ENCODE measurements at regions not wholly inside any gene's neighbourhood (a gene's known extent, or its start where the extent isn't known, plus 50 kb on each side); places are given as distances from the start of the nearest gene placed in this dataset.

DNA sequence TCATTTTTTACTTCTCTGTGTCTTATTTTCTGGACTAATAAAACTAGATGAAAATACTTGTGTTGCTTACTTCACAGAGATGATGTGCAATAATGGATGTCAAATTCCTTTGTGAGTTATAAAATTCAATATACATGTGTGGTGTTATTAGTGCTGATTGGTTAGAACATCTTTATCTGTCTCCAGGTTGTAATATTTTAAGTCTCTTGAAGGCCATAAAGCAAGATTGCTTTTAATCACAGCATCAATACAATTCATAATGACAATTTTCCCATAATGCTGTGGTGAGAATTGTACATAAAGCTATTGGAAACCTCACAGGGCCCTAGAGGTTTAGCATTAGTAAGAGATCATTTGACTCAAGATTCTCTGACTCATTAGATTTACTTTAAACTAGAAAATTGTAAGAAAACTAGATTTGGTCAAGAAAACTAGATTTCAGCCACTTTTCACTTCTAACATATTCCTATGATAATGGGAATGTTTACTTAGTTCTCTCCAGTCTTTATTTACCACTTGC, 963.7 kb downstream of the REEP3 start:
- Histone ChIP-seq H3K27ac (replicated peaks; ENCODE audit: low read length) (no peak overlapping the region), H3K4me1 (ENCODE audit: control insufficient read depth in 2 of 2, insufficient read depth in 1 of 2, low read depth in 1 of 2, low read length in 2 of 2) (no peaks in the 10 kb centered on the region), H2BK12ac (ENCODE audit: low read length) (no peak overlapping the region), H3K18ac (ENCODE audit: low read length) (no peak overlapping the region), H2BK120ac (ENCODE audit: low read depth, low read length) (no peak overlapping the region), H3K4me3 (ENCODE audit: low read length in 2 of 2) (no peak overlapping the region), H3K27me3 (ENCODE audit: control insufficient read depth in 3 of 3, insufficient read depth in 3 of 3, low read depth in 1 of 3, low read length in 3 of 3) (no peaks in the 10 kb centered on the region), H3K9ac (ENCODE audit: low read depth, low read length, poor library complexity) (no peak overlapping the region), H2AFZ (ENCODE audit: low read length) (no peak overlapping the region), H3K79me1 (ENCODE audit: low read depth, low read length) (no peaks in the 10 kb centered on the region), H3K4me2 (ENCODE audit: insufficient read depth, low read length, poor library complexity, severe bottlenecking) (no peak overlapping the region), H2BK15ac (ENCODE audit: low read length) (no peak overlapping the region), H3K14ac (ENCODE audit: low read length) (no peak overlapping the region), H3K36me3 (replicated peaks in 1 of 2; ENCODE audit: control insufficient read depth in 2 of 2, insufficient read depth in 2 of 2, low read length in 2 of 2) (no peaks in the 10 kb centered on the region), H2BK5ac (ENCODE audit: low read length) (no peak overlapping the region), H2AK5ac (ENCODE audit: low read depth, low read length) (no peak overlapping the region), H4K8ac (ENCODE audit: low read depth, low read length) (no peak overlapping the region), H3K4ac (ENCODE audit: low read length) (no peak overlapping the region), H3K23ac (ENCODE audit: low read depth, low read length, poor library complexity) (no peak overlapping the region), H4K91ac (ENCODE audit: low read depth, low read length, poor library complexity) (no peak overlapping the region), H3K9me3 (replicated peaks in 1 of 2; ENCODE audit: control insufficient read depth in 2 of 2, insufficient read depth in 1 of 2, low read depth in 1 of 2, low read length in 2 of 2) (no peaks in the 10 kb centered on the region)
- DNase-seq (ENCODE audit: low spot score), result no peak

DNA sequence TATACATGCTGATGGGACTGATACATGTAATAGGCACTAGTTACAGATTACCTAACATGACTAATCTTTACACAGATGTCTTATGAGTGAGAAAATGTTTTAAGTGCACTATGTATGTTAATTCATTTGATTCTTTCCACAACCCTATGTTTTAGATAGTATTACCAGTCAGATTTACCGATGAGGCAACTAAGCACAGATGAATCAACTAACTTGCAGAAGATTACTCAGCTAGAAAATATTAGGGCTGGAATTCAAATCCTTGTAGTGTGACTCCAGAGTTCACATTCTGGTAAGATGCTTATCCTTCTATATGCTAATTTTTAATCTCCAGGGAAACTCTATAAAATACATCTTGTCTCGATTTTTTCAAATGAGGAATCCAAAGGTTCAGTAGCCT, 964.9 kb downstream of the REEP3 start:
- no peak overlapping the region for H2BK5ac ChIP-seq (ENCODE audit: low read length)
- H2AK5ac ChIP-seq (ENCODE audit: low read depth, low read length), result no peak overlapping the region
- no peak for DNase-seq (ENCODE audit: low spot score)
- H3K23ac ChIP-seq (ENCODE audit: low read depth, low read length, poor library complexity), result no peak overlapping the region
- H3K4me3 ChIP-seq (ENCODE audit: low read length in 2 of 2), result no peak overlapping the region
- H3K4ac ChIP-seq (ENCODE audit: low read length), result no peak overlapping the region
- no peaks in the 10 kb centered on the region for H3K9me3 ChIP-seq (replicated peaks in 1 of 2; ENCODE audit: control insufficient read depth in 2 of 2, insufficient read depth in 1 of 2, low read depth in 1 of 2, low read length in 2 of 2)
- no peak overlapping the region for H3K14ac ChIP-seq (ENCODE audit: low read length)
- H3K4me1 ChIP-seq (ENCODE audit: control insufficient read depth in 2 of 2, insufficient read depth in 1 of 2, low read depth in 1 of 2, low read length in 2 of 2), result no peaks in the 10 kb centered on the region
- no peak overlapping the region for H3K27ac ChIP-seq (replicated peaks; ENCODE audit: low read length)
- no peak overlapping the region for H3K4me2 ChIP-seq (ENCODE audit: insufficient read depth, low read length, poor library complexity, severe bottlenecking)
- WGBS, 2 donors (ENCODE audit: extremely low coverage in 2 of 2, insufficient read length in 2 of 2, insufficient replicate concordance in 1 of 2), result no CpG with 5 or more reads among the region's 2 CpGs
- no peak overlapping the region for H4K91ac ChIP-seq (ENCODE audit: low read depth, low read length, poor library complexity)
- no peak overlapping the region for H4K8ac ChIP-seq (ENCODE audit: low read depth, low read length)
- H3K27me3 ChIP-seq (ENCODE audit: control insufficient read depth in 3 of 3, insufficient read depth in 3 of 3, low read depth in 1 of 3, low read length in 3 of 3), result no peaks in the 10 kb centered on the region
- H3K79me1 ChIP-seq (ENCODE audit: low read depth, low read length), result no peaks in the 10 kb centered on the region
- no peaks in the 10 kb centered on the region for H3K36me3 ChIP-seq (replicated peaks in 1 of 2; ENCODE audit: control insufficient read depth in 2 of 2, insufficient read depth in 2 of 2, low read length in 2 of 2)
- H2BK120ac ChIP-seq (ENCODE audit: low read depth, low read length), result no peak overlapping the region
- H3K9ac ChIP-seq (ENCODE audit: low read depth, low read length, poor library complexity), result no peak overlapping the region
- no peak overlapping the region for H2BK15ac ChIP-seq (ENCODE audit: low read length)
- no peak overlapping the region for H2AFZ ChIP-seq (ENCODE audit: low read length)
- no peak overlapping the region for H3K18ac ChIP-seq (ENCODE audit: low read length)
- no peak overlapping the region for H2BK12ac ChIP-seq (ENCODE audit: low read length)

DNA sequence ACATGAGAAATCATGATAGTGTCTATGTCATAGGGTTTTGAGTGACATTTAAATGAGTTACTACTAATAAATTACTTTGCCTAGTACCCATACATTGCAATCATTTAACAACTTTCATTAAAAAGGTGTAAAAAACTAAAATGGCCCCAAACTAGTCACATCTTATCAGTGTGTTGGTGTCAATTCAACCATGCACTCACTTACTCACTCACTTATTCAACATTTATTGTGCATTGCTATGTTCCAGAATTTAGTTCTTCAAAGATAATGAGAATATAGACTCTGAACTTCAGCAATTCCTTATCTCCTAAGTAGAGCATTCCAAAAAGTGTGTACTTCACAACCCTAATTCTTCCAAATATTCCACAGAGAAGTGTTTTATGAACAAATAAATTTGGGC, 965.7 kb downstream of the REEP3 start:
- Histone ChIP-seq H3K14ac (ENCODE audit: low read length) (no peak overlapping the region), H3K4ac (ENCODE audit: low read length) (no peak overlapping the region), H4K91ac (ENCODE audit: low read depth, low read length, poor library complexity) (no peak overlapping the region), H3K4me3 (ENCODE audit: low read length in 2 of 2) (no peak overlapping the region), H3K4me1 (ENCODE audit: control insufficient read depth in 2 of 2, insufficient read depth in 1 of 2, low read depth in 1 of 2, low read length in 2 of 2) (no peaks in the 10 kb centered on the region), H3K79me1 (ENCODE audit: low read depth, low read length) (no peaks in the 10 kb centered on the region), H2BK15ac (ENCODE audit: low read length) (no peak overlapping the region), H2AK5ac (ENCODE audit: low read depth, low read length) (no peak overlapping the region), H3K23ac (ENCODE audit: low read depth, low read length, poor library complexity) (no peak overlapping the region), H3K27me3 (ENCODE audit: control insufficient read depth in 3 of 3, insufficient read depth in 3 of 3, low read depth in 1 of 3, low read length in 3 of 3) (no peaks in the 10 kb centered on the region), H3K9me3 (replicated peaks in 1 of 2; ENCODE audit: control insufficient read depth in 2 of 2, insufficient read depth in 1 of 2, low read depth in 1 of 2, low read length in 2 of 2) (no peaks in the 10 kb centered on the region), H3K18ac (ENCODE audit: low read length) (no peak overlapping the region), H3K4me2 (ENCODE audit: insufficient read depth, low read length, poor library complexity, severe bottlenecking) (no peak overlapping the region), H4K8ac (ENCODE audit: low read depth, low read length) (no peak overlapping the region), H2AFZ (ENCODE audit: low read length) (no peak overlapping the region), H2BK12ac (ENCODE audit: low read length) (no peak overlapping the region), H3K27ac (replicated peaks; ENCODE audit: low read length) (no peak overlapping the region), H2BK5ac (ENCODE audit: low read length) (no peak overlapping the region), H3K36me3 (replicated peaks in 1 of 2; ENCODE audit: control insufficient read depth in 2 of 2, insufficient read depth in 2 of 2, low read length in 2 of 2) (no peaks in the 10 kb centered on the region), H2BK120ac (ENCODE audit: low read depth, low read length) (no peak overlapping the region), H3K9ac (ENCODE audit: low read depth, low read length, poor library complexity) (no peak overlapping the region)
- no peak for DNase-seq (ENCODE audit: low spot score)

DNA sequence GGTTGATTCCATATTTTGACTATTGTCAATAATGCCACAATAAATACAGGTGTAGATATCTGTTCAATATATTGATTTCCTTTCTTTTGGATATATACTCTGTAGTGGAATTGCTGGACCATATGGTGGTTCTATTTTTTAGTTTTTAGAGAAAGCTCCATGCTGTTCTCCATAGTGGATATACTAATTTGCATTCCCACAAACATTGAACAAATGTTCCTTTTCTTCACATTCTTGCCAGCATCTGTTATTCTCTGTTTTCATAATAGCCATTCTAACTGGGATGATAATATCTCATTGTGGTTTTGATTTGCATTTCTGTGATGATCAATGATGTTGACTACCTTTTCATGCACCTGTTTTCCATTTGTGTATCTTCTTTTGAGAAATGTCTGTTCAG, 973.7 kb downstream of the REEP3 start:
- no peak overlapping the region for H2AK5ac ChIP-seq (ENCODE audit: low read depth, low read length)
- H3K18ac ChIP-seq (ENCODE audit: low read length), result no peak overlapping the region
- no peak overlapping the region for H3K14ac ChIP-seq (ENCODE audit: low read length)
- H4K8ac ChIP-seq (ENCODE audit: low read depth, low read length), result no peak overlapping the region
- no peak overlapping the region for H3K4me3 ChIP-seq (ENCODE audit: low read length in 2 of 2)
- no peak overlapping the region for H2BK15ac ChIP-seq (ENCODE audit: low read length)
- H4K91ac ChIP-seq (ENCODE audit: low read depth, low read length, poor library complexity), result no peak overlapping the region
- no peak overlapping the region for H3K23ac ChIP-seq (ENCODE audit: low read depth, low read length, poor library complexity)
- no peaks in the 10 kb centered on the region for H3K79me1 ChIP-seq (ENCODE audit: low read depth, low read length)
- no peaks in the 10 kb centered on the region for H3K36me3 ChIP-seq (replicated peaks in 1 of 2; ENCODE audit: control insufficient read depth in 2 of 2, insufficient read depth in 2 of 2, low read length in 2 of 2)
- H3K27me3 ChIP-seq (ENCODE audit: control insufficient read depth in 3 of 3, insufficient read depth in 3 of 3, low read depth in 1 of 3, low read length in 3 of 3), result no peaks in the 10 kb centered on the region
- no peaks in the 10 kb centered on the region for H3K9me3 ChIP-seq (replicated peaks in 1 of 2; ENCODE audit: control insufficient read depth in 2 of 2, insufficient read depth in 1 of 2, low read depth in 1 of 2, low read length in 2 of 2)
- H2BK12ac ChIP-seq (ENCODE audit: low read length), result no peak overlapping the region
- H2BK120ac ChIP-seq (ENCODE audit: low read depth, low read length), result no peak overlapping the region
- DNase-seq (ENCODE audit: low spot score), result no peak
- H2BK5ac ChIP-seq (ENCODE audit: low read length), result no peak overlapping the region
- H3K4me2 ChIP-seq (ENCODE audit: insufficient read depth, low read length, poor library complexity, severe bottlenecking), result no peak overlapping the region
- no peak overlapping the region for H3K4ac ChIP-seq (ENCODE audit: low read length)
- H2AFZ ChIP-seq (ENCODE audit: low read length), result no peak overlapping the region
- no peaks in the 10 kb centered on the region for H3K4me1 ChIP-seq (ENCODE audit: control insufficient read depth in 2 of 2, insufficient read depth in 1 of 2, low read depth in 1 of 2, low read length in 2 of 2)
- H3K9ac ChIP-seq (ENCODE audit: low read depth, low read length, poor library complexity), result no peak overlapping the region
- H3K27ac ChIP-seq (replicated peaks; ENCODE audit: low read length), result no peak overlapping the region

All from neuronal stem cell (in vitro differentiated cells).